Mucosa of descending colon (tissue), 3 donors: ENCODE measurements at regions not wholly inside any gene's neighbourhood (a gene's known extent, or its start where the extent isn't known, plus 50 kb on each side); places are given as distances from the start of the nearest gene placed in this dataset.

ENCODE experiments used
- ATAC-seq: fragments of 200-7000 bp; cut with Tn5 transposase; one replicate; pipeline ENCODE4 v1.9.1; 2020; ENCODE audit warnings: mild to moderate bottlenecking, moderate library complexity
- DNase-seq, 3 donors: peaks; one replicate each; pipeline ENCODE4 v3.0.0-alpha.2; 2020
- H3K36me3 ChIP-seq: fragments of 200-600 bp; one replicate; pipeline ENCODE4 v1.8.0; 2021; ENCODE audit warnings: low read depth, mild to moderate bottlenecking
- H3K4me1 ChIP-seq: fragments of 200-600 bp; one replicate; pipeline ENCODE4 v1.8.0; 2021; ENCODE audit warnings: low read depth, mild to moderate bottlenecking
- H3K4me3 ChIP-seq: fragments of 200-600 bp; one replicate; pipeline ENCODE4 v1.8.0; 2021; ENCODE audit warnings: mild to moderate bottlenecking
- H3K9me3 ChIP-seq: fragments of 200-600 bp; one replicate; pipeline ENCODE4 v1.8.0; 2021; ENCODE audit warnings: mild to moderate bottlenecking
- CTCF ChIP-seq: fragments of 200-600 bp; IDR thresholded peaks from one replicate; pipeline ENCODE4 v1.8.0; 2022; ENCODE audit warnings: antibody characterized with exemption, mild to moderate bottlenecking
- intact Hi-C, 2 donors: fragments of 100-400 bp; cut with DNase I in 1 of 2; cut with micrococcal nuclease in 1 of 2; formaldehyde crosslinking; loops; one replicate each; pipeline versions ENCODE4 v1.11.0 to v1.11.1; 2022; cut with DNase I, micrococcal nuclease
- donor health status: DM: no; HTN: no; CAD: no; lungs with moderate emphysema.
- donor health status: DM: no; HTN: no; CAD: no.
- donor health status: DM: no; HTN: yes; CAD: no.

- H3K4me1 ChIP-seq = no peaks in the 10 kb centered on the region
- intact Hi-C loops = loop anchor here in 1 of 2 donors (10.0 kb wide), 1 partner anchor 226 kb away; no protein-coding TSS in a partner anchor
- peak in 1 of 3 donors; percentile 11 for DNase-seq
Observed at GRCh38 chr9:105188746-105189145, 55.7 kb upstream of the SLC44A1 start.

GRCh38 chr9:105191508-105192121 is 52.8 kb upstream of the SLC44A1 start:
- Histone ChIP-seq H3K9me3 (no peaks in the 10 kb centered on the region), H3K4me1 (no peaks in the 10 kb centered on the region), H3K4me3 (no peak overlapping the region), H3K36me3 (no peaks in the 10 kb centered on the region)
- DNase-seq (no peak), ATAC-seq (peak; percentile 21)
- no peak for TF ChIP-seq CTCF
- intact Hi-C loops = no loop called here

More at GRCh38 chr9:105188746-105189145, 55.7 kb upstream of the SLC44A1 start:
- peak; percentile 12 for ATAC-seq
- Histone ChIP-seq H3K36me3 (no peaks in the 10 kb centered on the region), H3K4me3 (no peak overlapping the region), H3K9me3 (no peaks in the 10 kb centered on the region)
- no peak for TF ChIP-seq CTCF

GRCh38 chr9:105193560-105193959 is 50.9 kb upstream of the SLC44A1 start:
- intact Hi-C loops = no loop called here
- Histone ChIP-seq H3K4me1 (no peaks in the 10 kb centered on the region), H3K4me3 (no peak overlapping the region), H3K36me3 (no peaks in the 10 kb centered on the region), H3K9me3 (no peaks in the 10 kb centered on the region)
- ATAC-seq = no peak
- no peak for TF ChIP-seq CTCF
- no peak for DNase-seq

GRCh38 chr9:105194234-105194633 is 50.2 kb upstream of the SLC44A1 start:
- Histone ChIP-seq H3K36me3 (no peaks in the 10 kb centered on the region), H3K9me3 (no peaks in the 10 kb centered on the region), H3K4me3 (no peak overlapping the region), H3K4me1 (no peaks in the 10 kb centered on the region)
- no peak for TF ChIP-seq CTCF
- ATAC-seq = no peak
- no peak for DNase-seq
- intact Hi-C loops = no loop called here
